ENCODE measurements at regions not wholly inside any gene's neighbourhood (a gene's known extent, or its start where the extent isn't known, plus 50 kb on each side); places are given as distances from the start of the nearest gene placed in this dataset.

DNA sequence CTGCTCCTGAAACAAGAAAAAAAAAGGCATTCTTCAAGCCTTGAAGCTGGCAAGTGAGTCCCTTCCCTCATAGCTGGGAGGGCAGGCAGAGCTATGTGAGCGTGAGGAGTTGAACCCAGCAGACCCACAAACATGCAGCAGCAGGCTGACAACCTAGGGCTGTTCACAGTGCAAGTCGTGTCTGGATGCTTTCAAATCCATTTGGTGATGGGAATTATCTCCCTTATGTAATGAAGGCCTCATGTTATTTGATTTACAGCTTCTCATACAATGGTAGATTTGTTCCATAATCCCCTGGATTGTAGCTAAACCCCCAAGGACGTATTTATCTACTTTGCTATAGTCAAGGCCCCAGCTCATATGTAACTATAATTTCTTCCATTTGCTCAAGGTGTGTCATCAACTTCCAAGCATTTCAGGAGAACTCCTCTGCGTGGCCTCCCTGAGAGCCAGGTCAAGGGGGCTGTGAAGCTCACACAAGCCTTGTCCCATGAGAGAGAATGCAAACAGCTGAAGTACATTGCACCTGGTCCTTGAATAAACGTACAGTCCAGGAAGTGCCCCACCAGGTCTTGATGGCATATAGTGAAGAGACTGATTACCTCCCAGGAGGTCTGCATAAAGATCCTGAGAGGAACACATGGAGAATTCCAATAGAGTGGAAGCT, 124.8 kb upstream of the SLC1A3 start:
- in situ Hi-C loops (cut with HindIII; ENCODE audit: low pct_unique_long_range_greater_than_20kb, low sequenced_read_pairs) (no loop called here), intact Hi-C loops (cut with micrococcal nuclease; ENCODE audit: unreplicated experiment) (no loop called here)
- H3K9me3 ChIP-seq (ENCODE audit: control insufficient read depth, insufficient read depth, low read depth, low read length): no peaks in the 10 kb centered on the region
- no TSS peak for BruUV-seq (replicated peaks)
- ATAC-seq (no peak), DNase-seq (ENCODE audit: low read depth, low spot score) (no peak)
- no peaks in the 10 kb centered on the region for H3K4me1 ChIP-seq (ENCODE audit: control insufficient read depth, insufficient read depth, low read length)
- no peaks in the 10 kb centered on the region for H3K36me3 ChIP-seq (ENCODE audit: control insufficient read depth, insufficient read depth, low read length)
- no peak overlapping the region for H3K27ac ChIP-seq (ENCODE audit: low read length)
- no peaks in the 10 kb centered on the region for H3K27me3 ChIP-seq (ENCODE audit: control insufficient read depth, insufficient read depth, low read length)
- TF ChIP-seq TCF7L2 (IDR thresholded peaks at IDR 0.05; ENCODE audit: low read depth, low read length): no peak
- TF ChIP-seq SIN3A (IDR thresholded peaks at IDR 0.05; ENCODE audit: borderline replicate concordance, insufficient read depth, low read depth, low read length): no peak
- TF ChIP-seq, protein P1, sequence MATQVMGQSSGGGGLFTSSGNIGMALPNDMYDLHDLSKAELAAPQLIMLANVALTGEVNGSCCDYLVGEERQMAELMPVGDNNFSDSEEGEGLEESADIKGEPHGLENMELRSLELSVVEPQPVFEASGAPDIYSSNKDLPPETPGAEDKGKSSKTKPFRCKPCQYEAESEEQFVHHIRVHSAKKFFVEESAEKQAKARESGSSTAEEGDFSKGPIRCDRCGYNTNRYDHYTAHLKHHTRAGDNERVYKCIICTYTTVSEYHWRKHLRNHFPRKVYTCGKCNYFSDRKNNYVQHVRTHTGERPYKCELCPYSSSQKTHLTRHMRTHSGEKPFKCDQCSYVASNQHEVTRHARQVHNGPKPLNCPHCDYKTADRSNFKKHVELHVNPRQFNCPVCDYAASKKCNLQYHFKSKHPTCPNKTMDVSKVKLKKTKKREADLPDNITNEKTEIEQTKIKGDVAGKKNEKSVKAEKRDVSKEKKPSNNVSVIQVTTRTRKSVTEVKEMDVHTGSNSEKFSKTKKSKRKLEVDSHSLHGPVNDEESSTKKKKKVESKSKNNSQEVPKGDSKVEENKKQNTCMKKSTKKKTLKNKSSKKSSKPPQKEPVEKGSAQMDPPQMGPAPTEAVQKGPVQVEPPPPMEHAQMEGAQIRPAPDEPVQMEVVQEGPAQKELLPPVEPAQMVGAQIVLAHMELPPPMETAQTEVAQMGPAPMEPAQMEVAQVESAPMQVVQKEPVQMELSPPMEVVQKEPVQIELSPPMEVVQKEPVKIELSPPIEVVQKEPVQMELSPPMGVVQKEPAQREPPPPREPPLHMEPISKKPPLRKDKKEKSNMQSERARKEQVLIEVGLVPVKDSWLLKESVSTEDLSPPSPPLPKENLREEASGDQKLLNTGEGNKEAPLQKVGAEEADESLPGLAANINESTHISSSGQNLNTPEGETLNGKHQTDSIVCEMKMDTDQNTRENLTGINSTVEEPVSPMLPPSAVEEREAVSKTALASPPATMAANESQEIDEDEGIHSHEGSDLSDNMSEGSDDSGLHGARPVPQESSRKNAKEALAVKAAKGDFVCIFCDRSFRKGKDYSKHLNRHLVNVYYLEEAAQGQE (IDR thresholded peaks at IDR 0.05; ENCODE audit: insufficient read depth in 1 of 2, low read depth in 2 of 2, low read length in 1 of 2): no peak
- no peak for TF ChIP-seq POLR2AphosphoS5 (IDR thresholded peaks at IDR 0.05; ENCODE audit: low read depth, low read length)
- TF ChIP-seq, protein P2, sequence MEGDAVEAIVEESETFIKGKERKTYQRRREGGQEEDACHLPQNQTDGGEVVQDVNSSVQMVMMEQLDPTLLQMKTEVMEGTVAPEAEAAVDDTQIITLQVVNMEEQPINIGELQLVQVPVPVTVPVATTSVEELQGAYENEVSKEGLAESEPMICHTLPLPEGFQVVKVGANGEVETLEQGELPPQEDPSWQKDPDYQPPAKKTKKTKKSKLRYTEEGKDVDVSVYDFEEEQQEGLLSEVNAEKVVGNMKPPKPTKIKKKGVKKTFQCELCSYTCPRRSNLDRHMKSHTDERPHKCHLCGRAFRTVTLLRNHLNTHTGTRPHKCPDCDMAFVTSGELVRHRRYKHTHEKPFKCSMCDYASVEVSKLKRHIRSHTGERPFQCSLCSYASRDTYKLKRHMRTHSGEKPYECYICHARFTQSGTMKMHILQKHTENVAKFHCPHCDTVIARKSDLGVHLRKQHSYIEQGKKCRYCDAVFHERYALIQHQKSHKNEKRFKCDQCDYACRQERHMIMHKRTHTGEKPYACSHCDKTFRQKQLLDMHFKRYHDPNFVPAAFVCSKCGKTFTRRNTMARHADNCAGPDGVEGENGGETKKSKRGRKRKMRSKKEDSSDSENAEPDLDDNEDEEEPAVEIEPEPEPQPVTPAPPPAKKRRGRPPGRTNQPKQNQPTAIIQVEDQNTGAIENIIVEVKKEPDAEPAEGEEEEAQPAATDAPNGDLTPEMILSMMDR (IDR thresholded peaks at IDR 0.05): no peak
- CTCF ChIA-PET: no interaction called here
- H3K4me3 ChIP-seq (ENCODE audit: low read depth in 2 of 2, low read length in 2 of 2): no peak overlapping the region
- POLR2A ChIA-PET: no interaction called here

DNA sequence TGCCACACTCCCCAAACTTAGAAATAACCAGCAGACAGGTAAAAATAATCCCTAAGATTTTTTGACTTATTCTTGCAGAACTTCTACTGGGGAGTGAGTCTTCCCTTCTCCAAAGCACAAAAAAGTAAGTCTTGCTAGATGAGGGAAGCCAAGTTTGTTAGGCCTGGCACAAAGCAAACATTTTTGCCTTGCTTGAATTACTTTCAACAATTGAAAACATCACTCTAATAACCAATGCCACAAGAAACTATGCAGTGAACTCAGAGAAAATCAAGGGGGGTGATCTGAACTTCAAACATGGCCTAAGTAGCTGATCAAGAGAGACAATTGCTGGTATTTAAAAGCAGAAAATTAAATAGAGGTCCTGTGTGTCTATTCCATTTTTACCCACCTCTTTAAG, 123.6 kb upstream of the SLC1A3 start:
- H3K9me3 ChIP-seq (ENCODE audit: control insufficient read depth, insufficient read depth, low read depth, low read length): no peaks in the 10 kb centered on the region
- intact Hi-C loops (cut with micrococcal nuclease; ENCODE audit: unreplicated experiment): no loop called here
- TF ChIP-seq SIN3A (IDR thresholded peaks at IDR 0.05; ENCODE audit: borderline replicate concordance, insufficient read depth, low read depth, low read length): no peak
- TF ChIP-seq, protein P2 (IDR thresholded peaks at IDR 0.05): no peak
- no peak for TF ChIP-seq TCF7L2 (IDR thresholded peaks at IDR 0.05; ENCODE audit: low read depth, low read length)
- TF ChIP-seq, protein P1 (IDR thresholded peaks at IDR 0.05; ENCODE audit: insufficient read depth in 1 of 2, low read depth in 2 of 2, low read length in 1 of 2): no peak
- TF ChIP-seq POLR2AphosphoS5 (IDR thresholded peaks at IDR 0.05; ENCODE audit: low read depth, low read length): no peak
- no peaks in the 10 kb centered on the region for H3K27me3 ChIP-seq (ENCODE audit: control insufficient read depth, insufficient read depth, low read length)
- no peak overlapping the region for H3K4me3 ChIP-seq (ENCODE audit: low read depth in 2 of 2, low read length in 2 of 2)
- H3K4me1 ChIP-seq (ENCODE audit: control insufficient read depth, insufficient read depth, low read length): no peaks in the 10 kb centered on the region
- in situ Hi-C loops (cut with HindIII; ENCODE audit: low pct_unique_long_range_greater_than_20kb, low sequenced_read_pairs): no loop called here
- H3K36me3 ChIP-seq (ENCODE audit: control insufficient read depth, insufficient read depth, low read length): no peaks in the 10 kb centered on the region
- no peak overlapping the region for H3K27ac ChIP-seq (ENCODE audit: low read length)
- ChIA-PET POLR2A (no interaction called here), CTCF (interaction anchor here (0.6 kb wide), 1 partner anchor 61 kb away, joined by 6 read pairs; no protein-coding TSS in a partner anchor)
- no TSS peak for BruUV-seq (replicated peaks)
- ATAC-seq: no peak
- no peak for DNase-seq (ENCODE audit: low read depth, low spot score)

All from Panc1 (cell line).